Uterus (tissue), 3 donors: ENCODE measurements at regions not wholly inside any gene's neighbourhood (a gene's known extent, or its start where the extent isn't known, plus 50 kb on each side); places are given as distances from the start of the nearest gene placed in this dataset.

ENCODE experiments used
- DNase-seq, 2 donors: peaks; one replicate each; pipeline ENCODE4 v3.0.0-alpha.2; 2019 to 2020
- H3K27ac ChIP-seq, 2 donors: fragments of 200-600 bp; sonication (generic); 1 replicate in 1 of 2; 2 replicates in 1 of 2; pipeline ENCODE4 v1.5.1; 2016 to 2018
- H3K27me3 ChIP-seq, 2 donors: fragments of 200-600 bp; sonication (generic); one replicate each; pipeline ENCODE4 v1.5.1; 2018 to 2019; ENCODE audit warnings: control low read depth in 1 of 2
- H3K36me3 ChIP-seq, 2 donors: fragments of 200-600 bp; sonication (generic); one replicate each; pipeline ENCODE4 v1.5.1; 2019; ENCODE audit warnings: control low read depth in 1 of 2
- H3K4me1 ChIP-seq, 2 donors: fragments of 200-600 bp; sonication (generic); one replicate each; pipeline ENCODE4 v1.5.1; 2018 to 2019; ENCODE audit warnings: control low read depth in 1 of 2
- H3K4me3 ChIP-seq, 2 donors: fragments of 200-600 bp; sonication (generic); 1 replicate in 1 of 2; 2 replicates in 1 of 2; pipeline ENCODE4 v1.5.1; 2018 to 2019; ENCODE audit warnings: mild to moderate bottlenecking in 1 of 2
- H3K9me3 ChIP-seq, 2 donors: fragments of 200-600 bp; sonication (generic); one replicate each; pipeline ENCODE4 v1.5.1; 2019; ENCODE audit warnings: control low read depth in 1 of 2
- POLR2A ChIP-seq, 2 donors: fragments of 450-650 bp; IDR thresholded peaks; one replicate each; pipeline ENCODE4 v1.6.1; 2016; ENCODE audit warnings: antibody characterized with exemption in 2 of 2, mild to moderate bottlenecking in 1 of 2, moderate library complexity in 1 of 2
- intact Hi-C: fragments of 100-400 bp; cut with DNase I; formaldehyde crosslinking; loops from one replicate; pipeline ENCODE4 v1.15.1; 2023; ENCODE audit warnings: low total_unique reads
- TF ChIP-seq, protein P1 (sequence below), 4 experiments: fragments of 200-600 bp in 2 of 4; fragments of 450-650 bp in 2 of 4; sonication (generic) in 2 of 4; IDR thresholded peaks; one replicate each; pipeline ENCODE4 v1.5.1; 2016 to 2019; ENCODE audit warnings: antibody characterized with exemption in 4 of 4, mild to moderate bottlenecking in 2 of 4, moderate library complexity in 1 of 4
- donor health status: DM: yes; HTN: yes; CAD: no.

DNA sequence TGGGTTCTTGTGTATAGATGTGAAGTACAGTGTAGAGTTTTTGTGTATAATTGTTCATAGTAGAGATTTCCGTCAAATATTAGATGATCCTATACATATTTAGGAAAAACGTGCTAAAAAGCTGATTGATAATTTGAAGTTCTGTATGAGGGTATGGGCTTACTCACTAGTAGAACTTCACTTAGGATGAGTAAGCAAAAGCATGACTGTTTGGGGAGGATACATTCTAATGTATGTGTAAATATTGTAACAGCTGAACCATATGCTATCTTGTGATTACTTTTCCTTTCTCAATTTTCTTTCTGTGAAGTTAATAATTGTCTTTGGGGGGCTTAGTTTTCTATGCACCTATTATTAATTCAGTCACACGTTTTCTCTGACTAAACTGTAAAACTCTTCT, 53.2 kb upstream of the PDK4 start:
- Histone ChIP-seq H3K4me1 (no peaks in the 10 kb centered on the region), H3K4me3 (no peak overlapping the region), H3K36me3 (no peaks in the 10 kb centered on the region), H3K9me3 (no peaks in the 10 kb centered on the region), H3K27ac (no peak overlapping the region), H3K27me3 (no peaks in the 10 kb centered on the region)
- TF ChIP-seq, protein P1, sequence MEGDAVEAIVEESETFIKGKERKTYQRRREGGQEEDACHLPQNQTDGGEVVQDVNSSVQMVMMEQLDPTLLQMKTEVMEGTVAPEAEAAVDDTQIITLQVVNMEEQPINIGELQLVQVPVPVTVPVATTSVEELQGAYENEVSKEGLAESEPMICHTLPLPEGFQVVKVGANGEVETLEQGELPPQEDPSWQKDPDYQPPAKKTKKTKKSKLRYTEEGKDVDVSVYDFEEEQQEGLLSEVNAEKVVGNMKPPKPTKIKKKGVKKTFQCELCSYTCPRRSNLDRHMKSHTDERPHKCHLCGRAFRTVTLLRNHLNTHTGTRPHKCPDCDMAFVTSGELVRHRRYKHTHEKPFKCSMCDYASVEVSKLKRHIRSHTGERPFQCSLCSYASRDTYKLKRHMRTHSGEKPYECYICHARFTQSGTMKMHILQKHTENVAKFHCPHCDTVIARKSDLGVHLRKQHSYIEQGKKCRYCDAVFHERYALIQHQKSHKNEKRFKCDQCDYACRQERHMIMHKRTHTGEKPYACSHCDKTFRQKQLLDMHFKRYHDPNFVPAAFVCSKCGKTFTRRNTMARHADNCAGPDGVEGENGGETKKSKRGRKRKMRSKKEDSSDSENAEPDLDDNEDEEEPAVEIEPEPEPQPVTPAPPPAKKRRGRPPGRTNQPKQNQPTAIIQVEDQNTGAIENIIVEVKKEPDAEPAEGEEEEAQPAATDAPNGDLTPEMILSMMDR (IDR thresholded peaks at IDR 0.05) = no peak
- TF ChIP-seq POLR2A (IDR thresholded peaks at IDR 0.05) = no peak
- intact Hi-C loops = no loop called here
- DNase-seq = no peak

DNA sequence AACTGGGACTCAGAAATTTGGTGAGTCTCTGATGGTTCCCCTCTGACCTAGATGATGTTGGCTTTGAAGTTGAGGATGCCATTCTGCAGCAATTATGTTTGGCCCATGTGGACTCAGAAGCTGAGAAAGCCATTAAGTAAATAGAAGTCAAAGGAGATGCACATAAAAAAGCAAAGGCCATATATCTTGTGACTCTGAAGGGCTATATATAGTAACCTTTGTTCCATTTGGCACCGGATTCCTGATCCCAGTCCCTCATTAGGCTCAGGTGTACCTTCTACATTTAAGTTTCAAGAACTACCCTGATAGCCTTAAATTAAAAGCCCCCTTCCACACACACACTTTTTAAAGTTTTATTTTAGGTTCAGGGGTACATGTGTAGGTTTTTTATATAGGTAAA, 50.0 kb upstream of the PDK4 start:
- Histone ChIP-seq H3K4me3 (no peak overlapping the region), H3K27ac (no peak overlapping the region), H3K4me1 (no peaks in the 10 kb centered on the region), H3K36me3 (no peaks in the 10 kb centered on the region), H3K9me3 (no peaks in the 10 kb centered on the region), H3K27me3 (no peaks in the 10 kb centered on the region)
- DNase-seq = no peak
- intact Hi-C loops = no loop called here
- TF ChIP-seq POLR2A (IDR thresholded peaks at IDR 0.05) = no peak
- TF ChIP-seq, protein P1 (IDR thresholded peaks at IDR 0.05) = no peak
